HEK293 (cell line): ENCODE measurements at regions not wholly inside any gene's neighbourhood (a gene's known extent, or its start where the extent isn't known, plus 50 kb on each side); places are given as distances from the start of the nearest gene placed in this dataset.

Experiments
- CTCF ChIA-PET: fragments of 350-600 bp; formaldehyde crosslinking; extraction: SDS; loops from one replicate; lab custom pipeline; 2021; ENCODE audit warnings: antibody characterized with exemption; lab: Yijun Ruan, JAX
- POLR2A ChIA-PET: fragments of 300-600 bp; formaldehyde crosslinking; extraction: SDS; loops from one replicate; lab custom pipeline; 2020; ENCODE audit warnings: antibody characterized with exemption, inconsistent platforms; lab: Yijun Ruan, JAX
- H3K27ac ChIP-seq: fragments of 200-500 bp; sonication (Bioruptor generic); 2 replicates; pipeline ENCODE4 v1.5.1; 2014; ENCODE audit warnings: low read depth, low read length, control low read depth, inconsistent platforms; ENCODE audit errors: extremely low read depth
- H3K36me3 ChIP-seq, 2 experiments: fragments of 200-500 bp in 1 of 2; sonication (Bioruptor generic) in 1 of 2; 1 replicate in 1 of 2; 2 replicates in 1 of 2; pipeline ENCODE4 v1.5.1; 2014 to 2017; ENCODE audit warnings: inconsistent platforms in 2 of 2, low read length in 2 of 2; ENCODE audit not compliant: control insufficient read depth in 2 of 2, insufficient read depth in 1 of 2
- H3K4me1 ChIP-seq: fragments of 200-500 bp; sonication (Bioruptor generic); 2 replicates; pipeline ENCODE4 v1.5.1; 2014; ENCODE audit warnings: mild to moderate bottlenecking, low read length, inconsistent platforms; ENCODE audit not compliant: control insufficient read depth, insufficient read depth
- H3K4me3 ChIP-seq: 2 replicates; pipeline ENCODE4 v1.5.1; 2011; ENCODE audit warnings: low read depth, mild to moderate bottlenecking, control low read depth, low read length, moderate library complexity
- H3K9me3 ChIP-seq: fragments of 200-500 bp; sonication (Bioruptor generic); 2 replicates; pipeline ENCODE4 v1.5.1; 2014; ENCODE audit warnings: low read depth, low read length, inconsistent platforms; ENCODE audit not compliant: control insufficient read depth, insufficient read depth
- ATF2 ChIP-seq: fragments of 450-650 bp; formaldehyde crosslinking; IDR thresholded peaks from 2 replicates; pipeline ENCODE4 v1.5.1; 2016; ENCODE audit warnings: missing biosample characterization, missing genetic modification characterization, low read depth
- MEIS1 ChIP-seq: sonication (generic); formaldehyde crosslinking; IDR thresholded peaks from 2 replicates; pipeline ENCODE4 v1.8.1; 2022; ENCODE audit warnings: missing genetic modification reagents, mild to moderate bottlenecking, borderline replicate concordance
- OSR2 ChIP-seq: fragments of 450-650 bp; formaldehyde crosslinking; IDR thresholded peaks from 2 replicates; pipeline ENCODE4 v1.5.1; 2016; ENCODE audit warnings: missing biosample characterization, missing genetic modification characterization
- SP2 ChIP-seq: fragments of 450-650 bp; formaldehyde crosslinking; IDR thresholded peaks from 2 replicates; pipeline ENCODE4 v1.5.1; 2016; ENCODE audit warnings: missing biosample characterization, missing genetic modification characterization
- SP3 ChIP-seq: fragments of 450-650 bp; formaldehyde crosslinking; IDR thresholded peaks from 2 replicates; pipeline ENCODE4 v1.5.1; 2016; ENCODE audit warnings: missing biosample characterization, missing genetic modification characterization
- ZBTB49 ChIP-seq: fragments of 450-650 bp; formaldehyde crosslinking; IDR thresholded peaks from 2 replicates; pipeline ENCODE4 v1.5.1; 2016; ENCODE audit warnings: missing biosample characterization, missing genetic modification characterization, low read depth
- ZFP69B ChIP-seq: fragments of 450-650 bp; formaldehyde crosslinking; IDR thresholded peaks from 2 replicates; pipeline ENCODE4 v1.5.1; 2016; ENCODE audit warnings: missing biosample characterization, missing genetic modification characterization
- ZNF155 ChIP-seq: fragments of 450-650 bp; formaldehyde crosslinking; IDR thresholded peaks from 2 replicates; pipeline ENCODE4 v1.5.1; 2016; ENCODE audit warnings: missing biosample characterization, missing genetic modification characterization
- ZNF391 ChIP-seq: fragments of 450-650 bp; formaldehyde crosslinking; IDR thresholded peaks from 2 replicates; pipeline ENCODE4 v1.5.1; 2016; ENCODE audit warnings: low read depth, missing biosample characterization, missing genetic modification characterization, borderline replicate concordance
- ZNF558 ChIP-seq: fragments of 450-650 bp; formaldehyde crosslinking; IDR thresholded peaks from 2 replicates; pipeline ENCODE4 v1.5.1; 2016; ENCODE audit warnings: missing biosample characterization, missing genetic modification characterization
- ZNF585B ChIP-seq: fragments of 450-650 bp; formaldehyde crosslinking; IDR thresholded peaks from 2 replicates; pipeline ENCODE4 v1.5.1; 2016; ENCODE audit warnings: missing biosample characterization, missing genetic modification characterization
- ZNF677 ChIP-seq: fragments of 450-650 bp; IDR thresholded peaks from 2 replicates; pipeline ENCODE4 v1.5.0; 2018; ENCODE audit warnings: missing biosample characterization, mild to moderate bottlenecking, missing genetic modification characterization, moderate library complexity
- ZNF785 ChIP-seq: fragments of 450-650 bp; formaldehyde crosslinking; IDR thresholded peaks from 2 replicates; pipeline ENCODE4 v1.5.1; 2016; ENCODE audit warnings: missing biosample characterization, missing genetic modification characterization
- ZNF791 ChIP-seq: fragments of 450-650 bp; formaldehyde crosslinking; IDR thresholded peaks from 2 replicates; pipeline ENCODE4 v1.5.1; 2016; ENCODE audit warnings: missing biosample characterization, missing genetic modification characterization
- ZSCAN30 ChIP-seq: fragments of 450-650 bp; IDR thresholded peaks from 2 replicates; pipeline ENCODE4 v1.5.1; 2018; ENCODE audit warnings: missing biosample characterization, mild to moderate bottlenecking, missing genetic modification characterization, moderate library complexity
- ZSCAN4 ChIP-seq: fragments of 450-650 bp; formaldehyde crosslinking; IDR thresholded peaks from 2 replicates; pipeline ENCODE4 v1.5.1; 2017; ENCODE audit warnings: missing biosample characterization, missing genetic modification characterization
- TF ChIP-seq, protein P1 (sequence below): fragments of 450-650 bp; formaldehyde crosslinking; IDR thresholded peaks from 2 replicates; pipeline ENCODE4 v1.5.1; 2016; ENCODE audit warnings: missing biosample characterization, missing genetic modification characterization, borderline replicate concordance
- TF ChIP-seq, protein P2 (sequence below): fragments of 450-650 bp; formaldehyde crosslinking; optimal IDR thresholded peaks from 2 replicates; pipeline ENCODE3; 2016; ENCODE audit warnings: missing biosample characterization, mild to moderate bottlenecking, missing genetic modification characterization

DNA sequence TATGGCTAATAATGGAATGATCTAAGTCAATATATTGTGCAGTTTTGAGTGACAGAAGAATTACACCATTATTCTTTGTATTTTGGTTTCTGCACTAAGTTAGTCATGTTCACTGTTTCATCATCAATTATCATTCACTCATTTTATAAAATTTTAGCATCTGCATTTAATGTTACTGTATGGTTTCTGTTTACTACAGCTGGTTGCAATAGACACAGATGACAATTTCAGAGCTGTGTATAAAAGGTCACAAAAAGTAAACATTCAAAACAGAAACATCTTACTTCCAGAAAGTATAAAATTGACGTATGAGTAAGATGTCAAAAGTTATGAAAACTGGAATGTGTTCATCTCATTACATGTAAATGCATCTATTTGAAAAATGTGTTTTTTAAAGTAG is 111.1 kb upstream of the GBE1 start:
- CTCF ChIA-PET: interaction anchor here (0.9 kb wide), 1 partner anchor 215 kb away, joined by 3 read pairs; no protein-coding TSS in a partner anchor
- Histone ChIP-seq H3K9me3 (no peaks in the 10 kb centered on the region), H3K4me1 (no peaks in the 10 kb centered on the region), H3K36me3 (no peaks in the 10 kb centered on the region), H3K4me3 (no peak overlapping the region), H3K27ac (no peak overlapping the region)
- TF ChIP-seq MEIS1 (CRISPR knock-in tag) (no peak), SP2 (no peak), ATF2 (no peak), OSR2 (tag by site-specific recombination) (no peak), ZNF558 (tag by site-specific recombination) (no peak), SP3 (tag by site-specific recombination) (no peak), ZSCAN30 (no peak), ZNF791 (tag by site-specific recombination) (no peak), ZBTB49 (tag by site-specific recombination) (no peak), ZNF391 (tag by site-specific recombination) (no peak), ZFP69B (tag by site-specific recombination) (no peak), ZNF585B (tag by site-specific recombination) (no peak), ZSCAN4 (tag by site-specific recombination) (no peak), ZNF677 (tag by site-specific recombination) (no peak), ZNF785 (tag by site-specific recombination) (no peak), ZNF155 (tag by site-specific recombination) (no peak)
- TF ChIP-seq, protein P1, sequence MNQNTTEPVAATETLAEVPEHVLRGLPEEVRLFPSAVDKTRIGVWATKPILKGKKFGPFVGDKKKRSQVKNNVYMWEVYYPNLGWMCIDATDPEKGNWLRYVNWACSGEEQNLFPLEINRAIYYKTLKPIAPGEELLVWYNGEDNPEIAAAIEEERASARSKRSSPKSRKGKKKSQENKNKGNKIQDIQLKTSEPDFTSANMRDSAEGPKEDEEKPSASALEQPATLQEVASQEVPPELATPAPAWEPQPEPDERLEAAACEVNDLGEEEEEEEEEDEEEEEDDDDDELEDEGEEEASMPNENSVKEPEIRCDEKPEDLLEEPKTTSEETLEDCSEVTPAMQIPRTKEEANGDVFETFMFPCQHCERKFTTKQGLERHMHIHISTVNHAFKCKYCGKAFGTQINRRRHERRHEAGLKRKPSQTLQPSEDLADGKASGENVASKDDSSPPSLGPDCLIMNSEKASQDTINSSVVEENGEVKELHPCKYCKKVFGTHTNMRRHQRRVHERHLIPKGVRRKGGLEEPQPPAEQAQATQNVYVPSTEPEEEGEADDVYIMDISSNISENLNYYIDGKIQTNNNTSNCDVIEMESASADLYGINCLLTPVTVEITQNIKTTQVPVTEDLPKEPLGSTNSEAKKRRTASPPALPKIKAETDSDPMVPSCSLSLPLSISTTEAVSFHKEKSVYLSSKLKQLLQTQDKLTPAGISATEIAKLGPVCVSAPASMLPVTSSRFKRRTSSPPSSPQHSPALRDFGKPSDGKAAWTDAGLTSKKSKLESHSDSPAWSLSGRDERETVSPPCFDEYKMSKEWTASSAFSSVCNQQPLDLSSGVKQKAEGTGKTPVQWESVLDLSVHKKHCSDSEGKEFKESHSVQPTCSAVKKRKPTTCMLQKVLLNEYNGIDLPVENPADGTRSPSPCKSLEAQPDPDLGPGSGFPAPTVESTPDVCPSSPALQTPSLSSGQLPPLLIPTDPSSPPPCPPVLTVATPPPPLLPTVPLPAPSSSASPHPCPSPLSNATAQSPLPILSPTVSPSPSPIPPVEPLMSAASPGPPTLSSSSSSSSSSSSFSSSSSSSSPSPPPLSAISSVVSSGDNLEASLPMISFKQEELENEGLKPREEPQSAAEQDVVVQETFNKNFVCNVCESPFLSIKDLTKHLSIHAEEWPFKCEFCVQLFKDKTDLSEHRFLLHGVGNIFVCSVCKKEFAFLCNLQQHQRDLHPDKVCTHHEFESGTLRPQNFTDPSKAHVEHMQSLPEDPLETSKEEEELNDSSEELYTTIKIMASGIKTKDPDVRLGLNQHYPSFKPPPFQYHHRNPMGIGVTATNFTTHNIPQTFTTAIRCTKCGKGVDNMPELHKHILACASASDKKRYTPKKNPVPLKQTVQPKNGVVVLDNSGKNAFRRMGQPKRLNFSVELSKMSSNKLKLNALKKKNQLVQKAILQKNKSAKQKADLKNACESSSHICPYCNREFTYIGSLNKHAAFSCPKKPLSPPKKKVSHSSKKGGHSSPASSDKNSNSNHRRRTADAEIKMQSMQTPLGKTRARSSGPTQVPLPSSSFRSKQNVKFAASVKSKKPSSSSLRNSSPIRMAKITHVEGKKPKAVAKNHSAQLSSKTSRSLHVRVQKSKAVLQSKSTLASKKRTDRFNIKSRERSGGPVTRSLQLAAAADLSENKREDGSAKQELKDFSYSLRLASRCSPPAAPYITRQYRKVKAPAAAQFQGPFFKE (tag by site-specific recombination): no peak
- TF ChIP-seq, protein P2, sequence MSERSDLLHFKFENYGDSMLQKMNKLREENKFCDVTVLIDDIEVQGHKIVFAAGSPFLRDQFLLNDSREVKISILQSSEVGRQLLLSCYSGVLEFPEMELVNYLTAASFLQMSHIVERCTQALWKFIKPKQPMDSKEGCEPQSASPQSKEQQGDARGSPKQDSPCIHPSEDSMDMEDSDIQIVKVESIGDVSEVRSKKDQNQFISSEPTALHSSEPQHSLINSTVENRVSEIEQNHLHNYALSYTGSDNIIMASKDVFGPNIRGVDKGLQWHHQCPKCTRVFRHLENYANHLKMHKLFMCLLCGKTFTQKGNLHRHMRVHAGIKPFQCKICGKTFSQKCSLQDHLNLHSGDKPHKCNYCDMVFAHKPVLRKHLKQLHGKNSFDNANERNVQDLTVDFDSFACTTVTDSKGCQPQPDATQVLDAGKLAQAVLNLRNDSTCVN (tag by site-specific recombination): no peak
- POLR2A ChIA-PET: no interaction called here
